Spleen (tissue), 11 donors: ENCODE measurements at regions not wholly inside any gene's neighbourhood (a gene's known extent, or its start where the extent isn't known, plus 50 kb on each side); places are given as distances from the start of the nearest gene placed in this dataset.
"Not testable (repeated sequence)": the region's sequence is repeated elsewhere in the genome, so short reads cannot be mapped to it uniquely, and the experiment has no call there.

Source experiments
- DNase-seq: peaks from one replicate; pipeline ENCODE4 v3.0.0-alpha.2; 2020
- H3K27ac ChIP-seq, 8 donors: fragments of 200-600 bp; sonication (generic) in 7 of 8; 1 replicate in 4 of 8; 2 replicates in 4 of 8; pipeline versions ENCODE4 v1.5.0 to v1.8.0; 2016 to 2021; ENCODE audit warnings: inconsistent platforms in 4 of 8, mild to moderate bottlenecking in 4 of 8, moderate library complexity in 1 of 8
- H3K27me3 ChIP-seq, 7 donors: fragments of 200-600 bp; sonication (generic) in 6 of 7; replicated peaks in 1 of 7; 1 replicate in 4 of 7; 2 replicates in 3 of 7; pipeline versions ENCODE4 v1.5.0 to v1.8.0; 2016 to 2021; ENCODE audit warnings: inconsistent platforms in 3 of 7, mild to moderate bottlenecking in 1 of 7
- H3K36me3 ChIP-seq, 6 donors: fragments of 200-600 bp; sonication (generic) in 5 of 6; 1 replicate in 4 of 6; 2 replicates in 2 of 6; pipeline versions ENCODE4 v1.5.0 to v1.8.0; 2016 to 2021; ENCODE audit warnings: inconsistent platforms in 2 of 6
- H3K4me1 ChIP-seq, 6 donors: fragments of 200-600 bp; sonication (generic) in 5 of 6; 1 replicate in 3 of 6; 2 replicates in 3 of 6; pipeline versions ENCODE4 v1.5.0 to v1.8.0; 2016 to 2021; ENCODE audit warnings: inconsistent platforms in 3 of 6
- H3K4me3 ChIP-seq, 8 donors: fragments of 200-600 bp; sonication (generic) in 7 of 8; 1 replicate in 4 of 8; 2 replicates in 4 of 8; pipeline versions ENCODE4 v1.5.0 to v1.8.0; 2016 to 2021; ENCODE audit warnings: inconsistent platforms in 4 of 8, mild to moderate bottlenecking in 4 of 8, moderate library complexity in 2 of 8
- H3K9me3 ChIP-seq, 8 donors: fragments of 200-600 bp; sonication (generic) in 7 of 8; 1 replicate in 4 of 8; 2 replicates in 4 of 8; pipeline versions ENCODE4 v1.5.0 to v1.8.0; 2016 to 2021; ENCODE audit warnings: inconsistent platforms in 4 of 8
- POLR2A ChIP-seq, 3 donors: fragments of 450-650 bp; IDR thresholded peaks; one replicate each; pipeline ENCODE4 v1.5.1; 2017; ENCODE audit warnings: antibody characterized with exemption in 3 of 3, mild to moderate bottlenecking in 1 of 3
- POLR2AphosphoS5 ChIP-seq, 3 donors: sonication (generic); formaldehyde crosslinking; IDR thresholded peaks; one replicate each; pipeline ENCODE4 v1.5.1; 2017; ENCODE audit warnings: antibody characterized with exemption in 3 of 3
- WGBS, 5 donors: extraction: QIAGEN DNeasy Blood & Tissue Kit in 3 of 5; methylation state at CpG; one replicate each; pipeline versions ENCODE4 v1.1.5 to v1.1.7; 2013 to 2018; 5-methylcytosine and 5-hydroxymethylcytosine counted together
- intact Hi-C: fragments of 100-400 bp; cut with DNase I; formaldehyde crosslinking; loops from one replicate; pipeline ENCODE4 v1.15.0; 2023; ENCODE audit warnings: low total_unique reads
- TF ChIP-seq, protein P1 (sequence below), 11 experiments: fragments of 200-600 bp in 7 of 11; fragments of 450-650 bp in 4 of 11; sonication (generic) in 4 of 11; IDR thresholded peaks in 8 of 11; conservative IDR thresholded peaks in 3 of 11; 1 replicate in 7 of 11; 2 replicates in 4 of 11; pipeline versions ENCODE4 v1.4.0 to v1.8.0; 2016 to 2021; ENCODE audit warnings: antibody characterized with exemption in 11 of 11, inconsistent platforms in 4 of 11, mild to moderate bottlenecking in 1 of 11
- donor health status: healthy with polysubstance abuse.
- donor health status: DM: no; HTN: no; CAD: no; lungs with moderate emphysema.
- donor health status: DM: no; HTN: no; CAD: no.
- donor health status: Bipolar disorder and iron deficiency.
- donor health status: healthy.
- donor health status: DM: no; HTN: no; CAD: no.
- donor health status: DM: yes; HTN: yes; CAD: no.

GRCh38 chr3:69485489-69485888 is 99.6 kb upstream of the FRMD4B start:
- TF ChIP-seq, protein P1, sequence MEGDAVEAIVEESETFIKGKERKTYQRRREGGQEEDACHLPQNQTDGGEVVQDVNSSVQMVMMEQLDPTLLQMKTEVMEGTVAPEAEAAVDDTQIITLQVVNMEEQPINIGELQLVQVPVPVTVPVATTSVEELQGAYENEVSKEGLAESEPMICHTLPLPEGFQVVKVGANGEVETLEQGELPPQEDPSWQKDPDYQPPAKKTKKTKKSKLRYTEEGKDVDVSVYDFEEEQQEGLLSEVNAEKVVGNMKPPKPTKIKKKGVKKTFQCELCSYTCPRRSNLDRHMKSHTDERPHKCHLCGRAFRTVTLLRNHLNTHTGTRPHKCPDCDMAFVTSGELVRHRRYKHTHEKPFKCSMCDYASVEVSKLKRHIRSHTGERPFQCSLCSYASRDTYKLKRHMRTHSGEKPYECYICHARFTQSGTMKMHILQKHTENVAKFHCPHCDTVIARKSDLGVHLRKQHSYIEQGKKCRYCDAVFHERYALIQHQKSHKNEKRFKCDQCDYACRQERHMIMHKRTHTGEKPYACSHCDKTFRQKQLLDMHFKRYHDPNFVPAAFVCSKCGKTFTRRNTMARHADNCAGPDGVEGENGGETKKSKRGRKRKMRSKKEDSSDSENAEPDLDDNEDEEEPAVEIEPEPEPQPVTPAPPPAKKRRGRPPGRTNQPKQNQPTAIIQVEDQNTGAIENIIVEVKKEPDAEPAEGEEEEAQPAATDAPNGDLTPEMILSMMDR (IDR thresholded peaks at IDR 0.05 in 8 of 11, conservative IDR thresholded peaks at IDR 0.05 in 3 of 11) = no peak
- TF ChIP-seq POLR2A (IDR thresholded peaks at IDR 0.05) = no peak
- no peak for TF ChIP-seq POLR2AphosphoS5 (IDR thresholded peaks at IDR 0.05)
- Histone ChIP-seq H3K4me3 (no peak overlapping the region), H3K4me1 (peaks cover 0 to 6% (median 0%) of the 10 kb centered on the region in 6 donors), H3K36me3 (no peaks in the 10 kb centered on the region), H3K9me3 (peaks cover 0 to 9% (median 0%) of the 10 kb centered on the region in 8 donors), H3K27me3 (no peaks in the 10 kb centered on the region), H3K27ac (no peak overlapping the region)
- DNase-seq = peak; percentile 56
- intact Hi-C loops = no loop called here
- 97 to 100% (median 100%) methylated on average over 4 of the region's 4 CpGs for WGBS, 5 donors

DNA sequence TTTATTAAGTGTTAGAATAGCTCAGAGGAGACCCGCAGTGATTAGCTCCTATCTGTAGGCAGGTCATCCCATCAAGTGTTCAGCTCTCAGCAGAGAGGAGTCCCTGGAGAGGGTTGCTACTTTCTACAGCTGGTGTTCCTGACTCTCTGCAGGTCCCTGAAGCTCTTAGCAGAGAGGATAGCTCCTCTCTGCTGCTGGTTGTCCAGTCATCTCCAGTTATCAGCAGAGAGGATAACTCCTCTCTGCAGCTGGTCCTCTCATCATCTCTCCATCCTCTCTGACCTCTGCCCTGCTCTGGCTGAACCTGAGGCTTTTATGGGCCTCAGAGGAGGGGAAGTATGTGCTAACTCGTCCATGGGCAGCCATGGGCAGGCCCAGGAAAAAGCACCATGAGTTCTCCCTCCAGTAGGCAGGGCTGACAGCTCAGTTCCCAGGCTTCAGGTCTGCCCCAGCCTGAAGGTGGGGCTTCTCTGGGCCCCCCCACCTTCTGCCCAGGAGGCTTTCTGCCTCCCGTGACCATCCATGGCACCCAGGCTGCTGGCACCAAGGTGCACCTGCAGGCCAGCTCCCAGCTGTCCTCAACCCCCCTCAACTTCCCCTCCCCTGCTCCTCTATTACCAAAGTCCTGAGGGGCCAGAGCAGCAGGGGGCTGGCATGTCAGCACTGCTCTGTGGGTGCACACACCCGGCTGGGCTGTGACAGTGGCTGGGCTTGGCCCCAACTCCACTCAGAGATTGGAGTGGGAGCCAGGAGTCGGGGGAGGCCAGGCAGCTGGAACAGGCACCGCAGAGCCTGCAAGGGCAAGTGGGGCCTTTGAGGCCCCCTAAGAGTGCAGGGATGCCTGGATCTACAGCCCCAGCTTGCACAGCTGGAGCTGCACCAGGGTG is 98.9 kb upstream of the FRMD4B start:
- intact Hi-C loops = no loop called here
- no peak overlapping the region for H3K4me3 ChIP-seq
- TF ChIP-seq, protein P1 (IDR thresholded peaks at IDR 0.05 in 8 of 11, conservative IDR thresholded peaks at IDR 0.05 in 3 of 11) = no peak
- TF ChIP-seq POLR2A (IDR thresholded peaks at IDR 0.05) (no peak), POLR2AphosphoS5 (IDR thresholded peaks at IDR 0.05) (no peak)
- peaks cover 0 to 9% (median 0%) of the 10 kb centered on the region in 8 donors for H3K9me3 ChIP-seq
- H3K4me1 ChIP-seq = peaks cover 0 to 5% (median 0%) of the 10 kb centered on the region in 6 donors
- WGBS, 5 donors = 67 to 87% (median 83%) methylated on average over 6 of the region's 6 CpGs
- no peaks in the 10 kb centered on the region for H3K27me3 ChIP-seq
- no peaks in the 10 kb centered on the region for H3K36me3 ChIP-seq
- peak; percentile 66 for DNase-seq
- H3K27ac ChIP-seq = no peak overlapping the region

- H3K27me3 ChIP-seq = no peaks in the 10 kb centered on the region
- H3K27ac ChIP-seq = no peak overlapping the region
- intact Hi-C loops = no loop called here
- WGBS, 5 donors = 92 to 97% (median 94%) methylated on average over 3 of the region's 3 CpGs
- DNase-seq = no peak
- peaks cover 0 to 5% (median 0%) of the 10 kb centered on the region in 6 donors for H3K4me1 ChIP-seq
- TF ChIP-seq POLR2AphosphoS5 (IDR thresholded peaks at IDR 0.05) (no peak), POLR2A (IDR thresholded peaks at IDR 0.05) (no peak)
- TF ChIP-seq, protein P1 (IDR thresholded peaks at IDR 0.05 in 8 of 11, conservative IDR thresholded peaks at IDR 0.05 in 3 of 11) = no peak
- no peaks in the 10 kb centered on the region for H3K36me3 ChIP-seq
- H3K9me3 ChIP-seq = peaks cover 0 to 9% (median 0%) of the 10 kb centered on the region in 8 donors
- H3K4me3 ChIP-seq = no peak overlapping the region
Measured at GRCh38 chr3:69483449-69483848, 97.6 kb upstream of the FRMD4B start.

GRCh38 chr3:69480986-69481385 is 95.1 kb upstream of the FRMD4B start:
- H3K4me1 ChIP-seq, intact Hi-C loops: not testable (repeated sequence)

More at GRCh38 chr3:69480986-69481385, 95.1 kb upstream of the FRMD4B start:
- not testable (repeated sequence) for H3K4me3 ChIP-seq, H3K27ac ChIP-seq, H3K27me3 ChIP-seq, H3K9me3 ChIP-seq, H3K36me3 ChIP-seq, DNase-seq
- 88 to 93% (median 91%) methylated on average over 16 of the region's 16 CpGs for WGBS, 5 donors
